GM18870 (cell line): ENCODE measurements at regions not wholly inside any gene's neighbourhood (a gene's known extent, or its start where the extent isn't known, plus 50 kb on each side); places are given as distances from the start of the nearest gene placed in this dataset.

Source experiments
- ATAC-seq: cut with Tn5 transposase; IDR thresholded peaks from one replicate; pipeline ENCODE4 v1.9.1; 2021; ENCODE audit warnings: moderate library complexity; ENCODE audit not compliant: unreplicated experiment

DNA sequence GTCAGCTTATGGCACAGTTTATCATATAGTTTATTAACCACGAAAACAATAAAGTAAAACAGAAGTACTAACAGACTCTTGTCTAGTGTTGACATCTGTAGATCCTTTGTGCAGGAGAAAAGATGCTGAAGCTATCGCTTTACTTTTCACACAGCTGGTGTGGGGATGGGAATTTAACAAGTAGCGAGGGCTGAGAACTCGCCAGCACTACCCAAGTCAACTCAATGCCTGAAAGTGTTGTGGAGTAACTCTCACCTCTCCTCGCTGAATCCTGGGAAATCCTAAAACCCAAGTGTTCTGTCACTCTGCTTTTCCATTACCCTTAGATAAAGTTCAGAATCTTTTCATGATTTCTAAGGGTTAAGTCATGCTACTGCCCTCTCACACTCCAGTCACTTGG, 264.2 kb downstream of the BMP4 start:
- no peak for ATAC-seq

- no peak for ATAC-seq
Observed at GRCh38 chr14:53683229-53683628, 273.4 kb downstream of the BMP4 start.

- ATAC-seq, result no peak
Observed at GRCh38 chr14:53672526-53672925, 284.1 kb downstream of the BMP4 start.

- ATAC-seq, result no peak
Observed at GRCh38 chr14:53670701-53671100, 285.9 kb downstream of the BMP4 start.

DNA sequence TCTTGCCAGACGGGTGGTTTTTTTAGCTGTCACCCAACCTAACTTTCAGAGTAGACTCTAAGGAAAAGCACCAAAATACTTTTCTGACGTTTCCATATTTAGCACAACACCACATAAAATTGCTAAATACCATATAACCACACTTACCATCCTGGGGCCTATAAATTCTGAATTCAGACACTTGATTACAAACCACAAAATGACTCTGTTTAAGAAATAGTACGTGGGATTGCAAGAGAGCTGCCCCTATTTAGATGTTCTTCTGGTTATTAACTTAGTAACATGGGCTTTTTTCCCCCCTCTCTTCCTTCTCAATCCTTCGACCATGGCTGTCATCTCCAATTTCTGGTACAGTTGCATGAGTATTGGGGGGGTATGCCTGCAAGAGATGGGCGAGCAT, 287.7 kb downstream of the BMP4 start:
- no peak for ATAC-seq

GRCh38 chr14:53663709-53664108, 292.9 kb downstream of the BMP4 start:
- no peak for ATAC-seq

GRCh38 chr14:53655080-53655785, 301.4 kb downstream of the BMP4 start:
- no peak for ATAC-seq

- no peak for ATAC-seq
Observed at GRCh38 chr14:53652068-53652467, 304.6 kb downstream of the BMP4 start.

GRCh38 chr14:53651096-53651740, 305.4 kb downstream of the BMP4 start:
- ATAC-seq, result no peak

- ATAC-seq, result no peak
Observed at GRCh38 chr14:53646925-53647324, 309.7 kb downstream of the BMP4 start.

DNA sequence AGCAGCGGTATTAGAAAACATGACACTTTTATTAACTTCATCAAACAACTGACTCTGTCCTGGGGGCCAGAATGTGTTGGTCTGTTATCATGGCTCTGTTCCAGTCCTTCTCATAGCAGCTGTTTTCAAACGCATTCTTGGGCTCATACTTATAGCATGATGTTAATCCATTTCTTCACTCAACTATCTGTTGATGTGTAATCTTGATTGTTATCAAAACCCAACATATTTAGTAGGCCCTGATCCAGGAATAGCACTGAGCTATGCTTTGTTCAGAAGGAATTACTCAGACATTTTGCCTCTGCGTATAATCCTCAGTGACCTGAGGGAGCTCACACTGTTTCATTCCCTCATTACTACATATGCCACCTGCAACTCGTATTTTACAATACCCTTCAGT, 315.9 kb downstream of the BMP4 start:
- ATAC-seq, result no peak

GRCh38 chr14:53638966-53639365, 317.7 kb downstream of the BMP4 start:
- ATAC-seq, result no peak

DNA sequence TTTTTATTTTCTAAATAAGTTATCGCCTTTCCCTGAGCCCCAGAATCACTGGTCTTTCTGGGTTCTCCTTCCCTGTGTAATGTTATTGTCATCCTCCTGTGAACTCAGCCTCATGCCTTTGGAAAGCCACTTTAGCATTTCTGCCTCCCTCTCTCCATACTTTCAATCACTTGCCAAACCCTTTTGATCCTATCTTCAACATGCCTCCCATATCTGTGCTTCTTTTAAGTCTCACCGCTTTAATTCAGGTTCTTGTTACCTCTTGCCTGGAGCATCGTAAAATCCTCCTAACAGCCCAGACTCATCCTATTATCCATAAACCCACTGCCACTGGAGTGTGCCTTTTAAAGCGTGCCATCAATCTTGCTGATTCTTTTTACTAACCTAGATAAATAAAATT, 321.8 kb downstream of the BMP4 start:
- ATAC-seq, result no peak

GRCh38 chr14:53630336-53630735, 326.3 kb downstream of the BMP4 start:
- no peak for ATAC-seq

- no peak for ATAC-seq
Observed at GRCh38 chr14:53628732-53629430, 327.7 kb downstream of the BMP4 start.

- no peak for ATAC-seq
Observed at GRCh38 chr14:53628261-53628660, 328.4 kb downstream of the BMP4 start.

DNA sequence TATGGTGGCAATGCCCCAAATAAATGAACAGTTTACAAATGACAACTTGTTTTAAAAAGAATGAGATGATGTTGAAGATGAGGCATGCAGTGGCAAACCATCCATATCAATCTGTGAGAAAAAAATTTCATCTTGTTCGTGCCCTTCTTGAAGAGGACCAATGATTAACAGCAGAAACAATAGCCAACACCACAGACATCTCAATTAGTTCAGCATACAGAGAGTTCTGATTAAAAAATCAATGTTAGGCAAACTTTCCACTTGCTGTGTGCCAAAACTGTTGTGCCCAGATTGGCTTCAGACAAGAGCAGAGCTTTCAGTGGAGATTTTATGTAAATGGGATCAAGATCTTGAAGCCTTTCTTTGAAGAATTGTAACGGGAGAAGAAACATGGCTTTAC, 329.9 kb downstream of the BMP4 start:
- no peak for ATAC-seq

DNA sequence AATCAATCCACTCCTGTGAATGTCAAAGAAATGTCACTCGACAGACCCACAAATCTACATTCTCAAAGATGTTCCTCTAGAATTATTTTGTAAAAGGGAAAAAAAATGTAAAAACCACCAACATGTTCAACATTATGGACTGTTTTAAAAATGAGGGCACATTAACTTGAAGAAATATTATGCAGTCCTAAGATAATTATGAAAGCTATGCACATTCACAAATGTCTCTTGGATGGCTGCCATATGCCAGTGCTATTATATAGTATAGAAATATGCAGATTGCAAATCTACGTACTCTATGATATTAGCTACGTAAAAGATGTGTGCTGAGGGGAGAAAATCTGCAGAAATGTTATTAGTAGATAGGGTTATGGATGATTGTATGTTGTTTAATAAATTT, 334.2 kb downstream of the BMP4 start:
- ATAC-seq, result no peak

- no peak for ATAC-seq
Observed at GRCh38 chr14:53621921-53622320, 334.7 kb downstream of the BMP4 start.

DNA sequence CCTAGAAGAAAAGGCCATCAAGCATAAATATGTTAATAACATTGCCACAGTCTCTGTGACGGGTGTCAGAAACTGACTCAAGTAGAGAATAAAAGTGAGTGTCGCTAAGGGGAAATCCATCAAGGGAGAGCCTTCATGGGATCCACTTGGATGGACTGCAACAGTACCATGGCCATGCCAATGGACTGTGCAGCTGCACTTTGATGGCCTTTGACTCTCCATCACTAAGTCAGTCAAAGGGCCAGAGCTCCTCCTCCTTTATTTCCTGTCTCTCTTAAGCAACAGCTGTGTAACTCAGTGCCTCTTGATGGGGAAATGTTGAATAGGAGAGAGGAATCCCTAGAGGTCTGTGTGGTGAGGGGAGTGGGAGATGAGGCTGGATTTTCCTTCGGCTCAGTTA, 335.2 kb downstream of the BMP4 start:
- no peak for ATAC-seq

GRCh38 chr14:53620890-53621289, 335.7 kb downstream of the BMP4 start:
- no peak for ATAC-seq

GRCh38 chr14:53620317-53620716, 336.3 kb downstream of the BMP4 start:
- no peak for ATAC-seq
